ENCODE measurements at regions not wholly inside any gene's neighbourhood (a gene's known extent, or its start where the extent isn't known, plus 50 kb on each side); places are given as distances from the start of the nearest gene placed in this dataset.
"Not testable (repeated sequence)": the region's sequence is repeated elsewhere in the genome, so short reads cannot be mapped to it uniquely, and the experiment has no call there.

- H3K27me3 ChIP-seq (ENCODE audit: control insufficient read depth, insufficient read depth, low read length); H3K9me3 ChIP-seq (replicated peaks; ENCODE audit: control insufficient read depth, low read depth, low read length); H3K27ac ChIP-seq (ENCODE audit: low read length); H3K36me3 ChIP-seq (ENCODE audit: control insufficient read depth, insufficient read depth, low read length); H3K4me1 ChIP-seq (ENCODE audit: control insufficient read depth, insufficient read depth, low read length); DNase-seq; H3K4me3 ChIP-seq (ENCODE audit: low read length): not testable (repeated sequence)
- WGBS (ENCODE audit: insufficient coverage): no CpG with 5 or more reads among the region's 5 CpGs
Measured at GRCh38 chr7:65177041-65177440, 170.6 kb upstream of the ERV3-1 start.

- not testable (repeated sequence) for H3K27ac ChIP-seq (ENCODE audit: low read length); H3K4me3 ChIP-seq (ENCODE audit: low read length); H3K4me1 ChIP-seq (ENCODE audit: control insufficient read depth, insufficient read depth, low read length); DNase-seq; H3K27me3 ChIP-seq (ENCODE audit: control insufficient read depth, insufficient read depth, low read length); H3K9me3 ChIP-seq (replicated peaks; ENCODE audit: control insufficient read depth, low read depth, low read length); H3K36me3 ChIP-seq (ENCODE audit: control insufficient read depth, insufficient read depth, low read length)
- WGBS (ENCODE audit: insufficient coverage): no CpG with 5 or more reads among the region's 3 CpGs
Measured at GRCh38 chr7:65150105-65150504, 143.6 kb upstream of the ERV3-1 start.

GRCh38 chr7:65146118-65146914 lies 139.8 kb upstream of the ERV3-1 start:
- H3K27me3 ChIP-seq (ENCODE audit: control insufficient read depth, insufficient read depth, low read length); H3K9me3 ChIP-seq (replicated peaks; ENCODE audit: control insufficient read depth, low read depth, low read length); H3K27ac ChIP-seq (ENCODE audit: low read length); H3K4me3 ChIP-seq (ENCODE audit: low read length); DNase-seq; H3K36me3 ChIP-seq (ENCODE audit: control insufficient read depth, insufficient read depth, low read length); H3K4me1 ChIP-seq (ENCODE audit: control insufficient read depth, insufficient read depth, low read length): not testable (repeated sequence)
- WGBS (ENCODE audit: insufficient coverage): no CpG with 5 or more reads among the region's 2 CpGs

- H3K4me1 ChIP-seq (ENCODE audit: control insufficient read depth, insufficient read depth, low read length); H3K27ac ChIP-seq (ENCODE audit: low read length); H3K36me3 ChIP-seq (ENCODE audit: control insufficient read depth, insufficient read depth, low read length); H3K27me3 ChIP-seq (ENCODE audit: control insufficient read depth, insufficient read depth, low read length); DNase-seq; H3K9me3 ChIP-seq (replicated peaks; ENCODE audit: control insufficient read depth, low read depth, low read length); H3K4me3 ChIP-seq (ENCODE audit: low read length): not testable (repeated sequence)
Measured at GRCh38 chr7:65145710-65146109, 139.2 kb upstream of the ERV3-1 start.

GRCh38 chr7:65145008-65145407 lies 138.5 kb upstream of the ERV3-1 start:
- no CpG with 5 or more reads among the region's 1 CpG for WGBS (ENCODE audit: insufficient coverage)
- H3K4me3 ChIP-seq (ENCODE audit: low read length); DNase-seq; H3K4me1 ChIP-seq (ENCODE audit: control insufficient read depth, insufficient read depth, low read length); H3K27me3 ChIP-seq (ENCODE audit: control insufficient read depth, insufficient read depth, low read length); H3K9me3 ChIP-seq (replicated peaks; ENCODE audit: control insufficient read depth, low read depth, low read length); H3K27ac ChIP-seq (ENCODE audit: low read length); H3K36me3 ChIP-seq (ENCODE audit: control insufficient read depth, insufficient read depth, low read length): not testable (repeated sequence)

- not testable (repeated sequence) for H3K4me1 ChIP-seq (ENCODE audit: control insufficient read depth, insufficient read depth, low read length); H3K4me3 ChIP-seq (ENCODE audit: low read length); H3K27me3 ChIP-seq (ENCODE audit: control insufficient read depth, insufficient read depth, low read length); H3K27ac ChIP-seq (ENCODE audit: low read length); H3K36me3 ChIP-seq (ENCODE audit: control insufficient read depth, insufficient read depth, low read length); H3K9me3 ChIP-seq (replicated peaks; ENCODE audit: control insufficient read depth, low read depth, low read length); DNase-seq
- 100% methylated on average over 2 of the region's 2 CpGs for WGBS (ENCODE audit: insufficient coverage)
Measured at GRCh38 chr7:65144557-65144956, 138.1 kb upstream of the ERV3-1 start.

GRCh38 chr7:65144119-65144518 lies 137.6 kb upstream of the ERV3-1 start:
- WGBS (ENCODE audit: insufficient coverage): no CpG with 5 or more reads among the region's 2 CpGs
- not testable (repeated sequence) for H3K9me3 ChIP-seq (replicated peaks; ENCODE audit: control insufficient read depth, low read depth, low read length)

GRCh38 chr7:65141894-65142293 lies 135.4 kb upstream of the ERV3-1 start:
- H3K27ac ChIP-seq (ENCODE audit: low read length); H3K4me1 ChIP-seq (ENCODE audit: control insufficient read depth, insufficient read depth, low read length); H3K36me3 ChIP-seq (ENCODE audit: control insufficient read depth, insufficient read depth, low read length); H3K4me3 ChIP-seq (ENCODE audit: low read length); H3K27me3 ChIP-seq (ENCODE audit: control insufficient read depth, insufficient read depth, low read length); H3K9me3 ChIP-seq (replicated peaks; ENCODE audit: control insufficient read depth, low read depth, low read length); DNase-seq: not testable (repeated sequence)
- no CpG with 5 or more reads among the region's 6 CpGs for WGBS (ENCODE audit: insufficient coverage)

More at GRCh38 chr7:65144119-65144518, 137.6 kb upstream of the ERV3-1 start:
- not testable (repeated sequence) for H3K4me1 ChIP-seq (ENCODE audit: control insufficient read depth, insufficient read depth, low read length); H3K36me3 ChIP-seq (ENCODE audit: control insufficient read depth, insufficient read depth, low read length); H3K27ac ChIP-seq (ENCODE audit: low read length); H3K27me3 ChIP-seq (ENCODE audit: control insufficient read depth, insufficient read depth, low read length); DNase-seq; H3K4me3 ChIP-seq (ENCODE audit: low read length)

- H3K4me3 ChIP-seq (ENCODE audit: low read length): not testable (repeated sequence)
Measured at GRCh38 chr7:65141405-65141778, 134.9 kb upstream of the ERV3-1 start.

GRCh38 chr7:65140543-65141404 lies 134.3 kb upstream of the ERV3-1 start:
- WGBS (ENCODE audit: insufficient coverage): no CpG with 5 or more reads among the region's 79 CpGs
- not testable (repeated sequence) for DNase-seq; H3K27me3 ChIP-seq (ENCODE audit: control insufficient read depth, insufficient read depth, low read length); H3K4me3 ChIP-seq (ENCODE audit: low read length); H3K27ac ChIP-seq (ENCODE audit: low read length); H3K4me1 ChIP-seq (ENCODE audit: control insufficient read depth, insufficient read depth, low read length); H3K36me3 ChIP-seq (ENCODE audit: control insufficient read depth, insufficient read depth, low read length); H3K9me3 ChIP-seq (replicated peaks; ENCODE audit: control insufficient read depth, low read depth, low read length)

More at GRCh38 chr7:65141405-65141778, 134.9 kb upstream of the ERV3-1 start:
- not testable (repeated sequence) for H3K4me1 ChIP-seq (ENCODE audit: control insufficient read depth, insufficient read depth, low read length); H3K36me3 ChIP-seq (ENCODE audit: control insufficient read depth, insufficient read depth, low read length); H3K9me3 ChIP-seq (replicated peaks; ENCODE audit: control insufficient read depth, low read depth, low read length); DNase-seq; H3K27ac ChIP-seq (ENCODE audit: low read length); H3K27me3 ChIP-seq (ENCODE audit: control insufficient read depth, insufficient read depth, low read length)
- no CpG with 5 or more reads among the region's 20 CpGs for WGBS (ENCODE audit: insufficient coverage)
